HG03521 (cell line): ENCODE measurements at regions not wholly inside any gene's neighbourhood (a gene's known extent, or its start where the extent isn't known, plus 50 kb on each side); places are given as distances from the start of the nearest gene placed in this dataset.
A peak's percentile ranks its signal among the peaks of the same experiment; 100 is the strongest.

ENCODE experiments used
- ATAC-seq: cut with Tn5 transposase; IDR thresholded peaks from one replicate; pipeline ENCODE4 v1.9.1; 2021; ENCODE audit warnings: mild to moderate bottlenecking, moderate library complexity; ENCODE audit not compliant: unreplicated experiment

DNA sequence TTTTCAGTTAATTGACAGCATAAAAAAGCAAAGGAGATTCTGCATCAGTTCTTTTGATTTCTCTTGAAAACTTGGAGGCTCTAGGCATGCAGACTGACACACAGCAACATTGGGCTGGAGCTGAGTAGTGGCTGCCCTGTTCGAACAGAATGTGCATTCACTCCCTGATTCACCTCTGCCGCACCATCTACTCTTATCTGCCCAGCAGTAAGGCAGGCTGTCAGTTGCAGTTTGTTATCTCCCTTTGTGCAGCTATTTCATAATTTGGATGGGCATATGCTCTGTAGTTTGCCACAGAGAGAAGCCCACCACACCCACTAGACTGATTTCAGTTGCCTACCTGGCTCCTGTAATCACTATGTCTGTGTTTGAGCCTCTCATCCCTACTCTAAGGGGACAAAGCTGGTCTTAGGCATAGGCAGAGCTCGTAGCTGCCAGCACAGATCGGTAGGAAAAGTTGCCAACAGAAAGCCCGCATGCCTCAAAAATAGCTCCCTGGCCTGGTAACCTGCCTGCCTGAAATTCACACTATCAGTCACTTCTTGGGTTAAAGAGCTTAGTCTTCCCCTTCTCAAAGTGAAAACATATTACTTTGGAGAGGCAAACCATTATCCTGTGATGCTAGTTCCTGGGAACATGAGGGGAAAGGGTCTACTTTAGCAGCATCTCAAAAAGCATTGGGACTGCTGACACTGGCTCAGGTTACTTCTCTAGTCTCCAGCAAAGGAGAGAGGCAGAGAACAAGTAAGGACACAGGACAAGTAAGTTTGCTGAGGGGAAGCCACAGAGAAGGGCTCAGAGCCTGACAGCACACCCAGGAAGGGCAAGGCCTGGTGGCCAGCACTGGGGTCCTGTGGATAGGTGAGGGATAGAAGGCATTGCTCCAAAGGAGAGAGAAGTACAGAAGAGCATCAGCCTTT lies 75.9 kb upstream of the TMEM164 start:
- no peak for ATAC-seq

- ATAC-seq = no peak
These were observed 75.1 kb upstream of the TMEM164 start for GRCh38 chrX:109927663-109928273.

DNA sequence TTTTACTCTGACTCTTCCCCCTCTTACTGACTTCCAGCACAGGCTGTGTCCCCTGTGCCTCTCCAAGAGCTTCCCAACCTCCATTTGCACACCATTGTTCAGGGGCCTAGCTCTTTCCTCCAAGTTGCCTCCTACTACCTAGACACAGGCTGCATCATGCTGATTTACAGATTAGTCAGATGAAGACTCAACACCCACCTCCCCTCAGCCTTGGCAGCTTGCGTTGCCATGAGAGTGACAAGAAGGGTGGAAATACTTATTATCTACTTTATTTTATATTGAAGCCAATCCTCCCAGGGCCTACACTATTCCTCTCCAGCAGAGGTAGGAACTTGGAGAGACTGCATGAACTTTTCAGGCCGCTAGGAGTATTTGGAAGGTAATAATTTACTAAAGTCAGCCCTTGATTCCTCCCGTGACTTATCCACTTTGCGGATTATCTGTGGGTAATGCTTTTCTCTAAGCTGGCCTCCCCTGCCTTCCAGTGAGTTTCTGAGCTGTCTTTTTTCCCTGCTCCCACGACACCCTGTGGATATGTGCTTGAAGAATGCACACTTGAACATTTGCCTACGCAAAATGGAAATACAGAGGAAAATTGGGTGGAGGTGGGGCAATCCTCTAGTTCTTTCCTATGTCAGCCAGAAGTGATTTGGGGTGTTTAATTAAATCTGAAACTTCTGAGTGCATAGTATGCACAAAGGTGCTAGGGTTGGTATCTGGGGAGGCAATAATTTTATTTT lies 74.1 kb upstream of the TMEM164 start:
- ATAC-seq = no peak

GRCh38 chrX:109931677-109932076 lies 71.2 kb upstream of the TMEM164 start:
- ATAC-seq = no peak

DNA sequence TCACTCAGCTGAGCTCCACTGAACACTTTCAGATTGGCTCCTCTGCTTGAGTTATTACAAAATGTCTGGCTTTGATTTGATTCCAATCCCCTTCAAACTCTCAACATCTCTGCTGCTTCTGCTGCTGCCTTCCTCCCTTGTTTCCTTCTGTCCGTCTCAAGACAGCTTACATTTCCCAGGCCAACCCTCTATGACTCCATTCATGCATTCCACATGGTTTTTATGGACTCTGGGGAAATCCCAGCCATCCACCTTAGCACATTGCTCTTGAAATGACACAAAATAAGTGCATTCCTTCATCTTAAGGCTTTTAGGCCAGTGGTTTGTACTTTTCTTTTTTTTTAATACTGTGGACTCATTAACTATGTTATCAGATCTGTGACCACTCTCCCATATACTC lies 68.5 kb upstream of the TMEM164 start:
- no peak for ATAC-seq

- ATAC-seq = no peak
These were observed 68.0 kb upstream of the TMEM164 start for GRCh38 chrX:109934935-109935334.

- ATAC-seq = no peak
These were observed 66.8 kb upstream of the TMEM164 start for GRCh38 chrX:109936114-109936513.

GRCh38 chrX:109936598-109936997 lies 66.3 kb upstream of the TMEM164 start:
- no peak for ATAC-seq

GRCh38 chrX:109939498-109939897 lies 63.4 kb upstream of the TMEM164 start:
- no peak for ATAC-seq

DNA sequence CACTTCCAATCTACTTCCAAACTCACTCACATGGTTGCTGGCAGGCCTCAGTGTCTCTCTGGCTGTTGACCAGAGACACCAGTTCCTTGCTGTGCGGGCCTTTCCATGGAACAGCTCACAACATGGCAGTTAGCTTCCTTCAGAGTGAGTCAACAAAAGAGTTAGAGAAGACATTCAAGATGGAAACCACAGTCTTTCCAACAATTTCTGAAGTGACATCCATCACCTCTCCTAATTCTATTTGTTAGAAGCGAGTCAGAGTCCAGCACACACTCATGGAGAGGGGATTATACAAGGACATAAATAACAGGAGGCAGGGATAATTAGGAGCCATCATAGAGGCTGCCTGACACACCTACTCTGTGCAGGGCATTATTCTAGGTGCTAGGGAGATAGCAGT lies 62.5 kb upstream of the TMEM164 start:
- no peak for ATAC-seq

DNA sequence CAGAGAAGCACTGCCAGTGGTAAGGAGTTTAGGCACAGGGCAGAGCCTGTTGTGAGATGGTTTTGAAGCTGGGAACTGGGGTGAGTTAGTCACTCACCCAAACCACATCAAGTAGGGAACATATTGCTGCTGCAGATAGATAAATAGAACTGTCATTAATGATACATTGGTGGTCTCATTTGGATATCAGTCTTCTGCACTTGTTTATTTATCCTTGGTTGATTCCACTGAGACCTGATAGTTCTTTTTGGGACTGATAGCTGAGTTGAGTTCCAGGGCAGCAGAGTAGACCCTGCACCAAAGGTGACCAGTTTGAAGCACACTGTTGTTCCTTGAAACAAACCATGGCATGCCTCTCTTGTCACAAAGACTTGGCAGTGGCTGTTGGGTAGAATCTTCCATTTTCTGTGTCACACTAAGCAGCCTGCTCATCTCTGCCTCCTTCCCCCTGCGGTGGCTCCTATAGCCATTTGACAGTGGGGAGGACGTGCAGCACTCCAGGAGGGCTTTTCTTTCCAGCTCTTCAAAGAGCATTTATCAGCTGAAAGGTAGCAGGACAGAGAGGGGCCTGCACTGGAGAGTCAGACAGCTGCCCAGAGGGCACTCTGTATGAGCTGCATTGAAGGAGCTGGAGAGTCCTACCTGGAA lies 59.7 kb upstream of the TMEM164 start:
- no peak for ATAC-seq

GRCh38 chrX:109943740-109944092 lies 59.2 kb upstream of the TMEM164 start:
- no peak for ATAC-seq

- ATAC-seq = no peak
These were observed 50.9 kb upstream of the TMEM164 start for GRCh38 chrX:109952050-109952449.

DNA sequence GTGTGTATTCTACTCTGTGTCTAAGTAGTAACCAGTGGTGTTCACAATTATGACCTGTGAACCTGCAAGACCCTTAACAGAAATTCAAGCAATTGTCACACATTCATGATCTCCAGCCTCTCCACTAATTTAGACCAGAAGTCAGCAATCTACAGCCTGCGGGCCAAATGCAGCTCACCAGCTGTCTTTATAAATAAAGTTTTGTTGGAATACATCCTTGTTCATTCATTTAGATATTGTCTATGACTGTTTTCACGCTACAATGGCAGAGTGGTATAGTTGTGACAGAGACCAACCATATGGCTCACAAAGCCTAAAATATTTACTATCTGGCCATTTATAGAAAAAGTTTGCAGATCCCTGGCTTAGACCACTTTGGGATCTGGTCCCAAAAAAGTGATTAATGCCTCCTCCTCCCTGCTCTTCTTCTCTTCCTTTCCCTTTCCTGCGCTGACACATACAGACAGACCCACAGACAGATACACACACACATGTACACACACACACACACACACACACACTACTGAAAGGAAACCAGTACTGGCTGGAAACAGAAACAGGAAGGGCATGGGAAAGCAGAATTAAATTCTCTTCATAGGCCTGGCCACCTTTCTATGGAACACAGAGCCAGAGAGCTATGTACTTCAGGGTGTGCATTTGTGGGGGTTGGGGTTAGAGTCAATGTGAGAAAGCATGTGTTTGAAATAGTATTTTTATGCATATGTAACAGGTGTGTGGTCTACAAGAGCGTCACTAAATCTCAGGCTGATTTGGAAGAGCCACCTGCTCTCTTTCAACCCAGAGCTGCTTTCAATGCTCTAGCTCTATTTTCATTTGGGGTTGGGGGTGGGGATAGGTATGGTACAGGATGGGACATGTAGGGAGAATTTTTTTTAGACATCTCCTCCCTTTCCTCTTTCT lies 49.7 kb upstream of the TMEM164 start:
- ATAC-seq = peak; percentile 74
